ENCODE measurements at regions not wholly inside any gene's neighbourhood (a gene's known extent, or its start where the extent isn't known, plus 50 kb on each side); places are given as distances from the start of the nearest gene placed in this dataset.

GRCh38 chr1:163824006-163824405 is 502.3 kb downstream of the NUF2 start:
- POLR2A ChIA-PET, result no interaction called here
- CTCF ChIA-PET (ENCODE audit: low intra/inter-chr PET ratio), result no interaction called here
- intact Hi-C loops (cut with micrococcal nuclease) (no loop called here), in situ Hi-C loops (cut with MboI) (no loop called here)
- Histone ChIP-seq H3K9me3 (replicated peaks; ENCODE audit: control insufficient read depth, insufficient read depth, low read depth, low read length) (peaks cover 4% of the 10 kb centered on the region; the same call in 1 of the 2 replicates), H3K4me2 (ENCODE audit: insufficient read depth, low read length) (no peak overlapping the region), H3K79me2 (ENCODE audit: control insufficient read depth, insufficient read depth, low read length) (no peaks in the 10 kb centered on the region), H3K9me1 (ENCODE audit: control insufficient read depth, insufficient read depth, low read length) (no peaks in the 10 kb centered on the region), H3K27me3 (ENCODE audit: control insufficient read depth in 2 of 2, insufficient read depth in 2 of 2, low read length in 2 of 2) (no peaks in the 10 kb centered on the region), H3K36me3 (ENCODE audit: control insufficient read depth, insufficient read depth, low read length) (no peaks in the 10 kb centered on the region), H3K9ac (ENCODE audit: insufficient read depth in 1 of 2, low read depth in 2 of 2, low read length in 2 of 2) (no peak overlapping the region), H3K4me1 (replicated peaks in 1 of 2; ENCODE audit: control insufficient read depth in 2 of 2, insufficient read depth in 2 of 2, low read length in 2 of 2) (no peaks in the 10 kb centered on the region), H4K20me1 (replicated peaks; ENCODE audit: control insufficient read depth, insufficient read depth, low read length) (no peaks in the 10 kb centered on the region), H3K4me3 (no peak overlapping the region), H3K27ac (ENCODE audit: extremely low read depth, low read depth, low read length) (no peak overlapping the region), H2AFZ (ENCODE audit: low read depth, low read length) (no peak overlapping the region)
- 0% methylated on average over 1 of the region's 1 CpG for WGBS (ENCODE audit: insufficient coverage, low coverage, missing lambda C conversion rate)
- FAIRE-seq (no peak), ATAC-seq (no peak), DNase-seq (ENCODE audit: extremely low read depth in 1 of 4, low spot score in 3 of 4) (no peak)
- no TSS peak for BruUV-seq (replicated peaks)
- TF ChIP-seq CBX5 (IDR thresholded peaks at IDR 0.05; ENCODE audit: borderline replicate concordance, low read depth), result no peak
- TF ChIP-seq ZBTB34 (CRISPR knock-in tag; IDR thresholded peaks at IDR 0.05), result no peak
- TF ChIP-seq ZNF143 (CRISPR knock-in tag; IDR thresholded peaks at IDR 0.05), result no peak
- TF ChIP-seq TAF1 (IDR thresholded peaks at IDR 0.05; ENCODE audit: control insufficient read depth, extremely low read depth, insufficient read depth, low read length, severe bottlenecking), result no peak
- no peak for TF ChIP-seq GATAD2B (IDR thresholded peaks at IDR 0.05; ENCODE audit: borderline replicate concordance)
- TF ChIP-seq FOXJ3 (CRISPR knock-in tag; IDR thresholded peaks at IDR 0.05), result no peak
- no peak for TF ChIP-seq SMARCB1 (IDR thresholded peaks at IDR 0.05; ENCODE audit: insufficient read length, low read depth)
- no peak for TF ChIP-seq GTF2A2 (tag; IDR thresholded peaks at IDR 0.05)
- TF ChIP-seq E2F6 (IDR thresholded peaks at IDR 0.05; ENCODE audit: borderline replicate concordance in 1 of 2, extremely low read depth in 1 of 2, insufficient read depth in 1 of 2, insufficient read length in 1 of 2, low read depth in 1 of 2, low read length in 1 of 2, poor library complexity in 1 of 2, severe bottlenecking in 1 of 2), result no peak
- no peak for TF ChIP-seq YY1 (IDR thresholded peaks at IDR 0.05; ENCODE audit: borderline replicate concordance in 1 of 3, control insufficient read depth in 1 of 3, extremely low read depth in 1 of 3, insufficient read depth in 3 of 3, insufficient read length in 1 of 3, insufficient replicate concordance in 2 of 3, low read depth in 1 of 3, low read length in 2 of 3)
- TF ChIP-seq VEZF1 (CRISPR knock-in tag; IDR thresholded peaks at IDR 0.05), result no peak
- no peak for TF ChIP-seq MAZ (CRISPR knock-in tag; conservative IDR thresholded peaks at IDR 0.05 in 1 of 2, IDR thresholded peaks at IDR 0.05 in 1 of 2)
- TF ChIP-seq MXI1 (IDR thresholded peaks at IDR 0.05; ENCODE audit: low read depth, low read length), result no peak
- no peak for TF ChIP-seq ZBTB17 (CRISPR knock-in tag; IDR thresholded peaks at IDR 0.05)
- TF ChIP-seq ELK1 (CRISPR knock-in tag; IDR thresholded peaks at IDR 0.05), result no peak

Data from K562 (cell line).